GM21515 (cell line): ENCODE measurements at regions not wholly inside any gene's neighbourhood (a gene's known extent, or its start where the extent isn't known, plus 50 kb on each side); places are given as distances from the start of the nearest gene placed in this dataset.

ENCODE experiments used
- ATAC-seq: cut with Tn5 transposase; IDR thresholded peaks from one replicate; pipeline ENCODE4 v1.9.1; 2021; ENCODE audit not compliant: unreplicated experiment

DNA sequence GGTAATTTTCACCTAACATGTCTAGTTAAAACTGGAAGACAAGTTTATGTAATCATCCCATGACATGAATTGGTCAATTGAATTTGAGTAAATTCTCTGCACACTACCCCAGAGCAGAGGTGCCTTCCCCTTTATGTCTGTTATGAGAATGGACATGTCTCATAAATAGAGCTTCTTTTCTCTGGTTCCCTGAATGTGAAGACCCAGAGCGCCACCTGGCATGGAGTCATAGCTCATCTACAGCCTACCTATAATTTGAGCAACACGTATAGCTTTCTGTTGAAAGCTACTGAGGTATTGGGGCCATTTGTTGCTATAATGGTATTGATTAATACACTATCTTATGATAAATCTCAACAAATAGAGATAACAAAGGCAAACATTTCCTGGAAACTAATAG is 626.5 kb upstream of the GALNTL6 start:
- no peak for ATAC-seq

DNA sequence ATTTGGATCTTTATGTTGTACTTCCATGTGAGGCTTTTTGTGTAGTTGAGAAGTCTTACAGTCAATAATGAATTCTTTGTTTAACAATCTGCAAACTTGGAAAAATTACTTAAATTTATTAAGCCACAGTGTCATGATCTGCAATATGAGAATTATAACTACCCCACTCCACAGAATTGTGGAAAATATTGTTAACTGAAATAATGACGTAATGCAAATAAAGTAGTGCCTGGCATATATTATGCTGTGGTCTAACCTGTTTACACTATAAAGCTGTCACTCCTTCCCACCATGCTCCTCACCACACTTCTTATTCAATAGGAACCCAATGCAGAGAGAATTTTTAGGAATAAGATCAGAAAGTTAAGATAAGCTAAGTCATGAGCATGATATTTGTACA is 632.1 kb upstream of the GALNTL6 start:
- ATAC-seq, result no peak

- no peak for ATAC-seq
Observed at GRCh38 chr4:171170671-171171070, 642.5 kb upstream of the GALNTL6 start.

GRCh38 chr4:171169396-171169795 is 643.8 kb upstream of the GALNTL6 start:
- no peak for ATAC-seq

DNA sequence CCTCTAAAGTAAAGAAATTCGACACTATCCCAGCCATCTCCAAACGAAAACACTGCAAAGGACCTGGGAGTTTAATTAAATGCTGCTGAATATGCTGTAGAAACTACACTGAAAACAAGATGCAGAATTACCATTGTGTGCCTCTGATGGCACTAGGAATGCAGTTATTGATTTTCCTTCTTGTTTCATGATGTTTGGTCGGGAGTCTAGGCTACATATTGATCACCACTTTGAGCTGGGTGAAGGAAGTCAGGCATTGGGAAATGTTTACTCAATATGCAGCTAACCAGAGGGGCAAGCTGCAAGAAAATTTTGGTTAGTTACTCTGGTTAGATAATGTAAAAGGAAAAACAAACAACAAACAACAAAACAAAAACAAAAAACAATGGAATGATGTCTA is 650.7 kb upstream of the GALNTL6 start:
- ATAC-seq, result no peak

- ATAC-seq, result no peak
Observed at GRCh38 chr4:171157462-171158082, 655.6 kb upstream of the GALNTL6 start.

DNA sequence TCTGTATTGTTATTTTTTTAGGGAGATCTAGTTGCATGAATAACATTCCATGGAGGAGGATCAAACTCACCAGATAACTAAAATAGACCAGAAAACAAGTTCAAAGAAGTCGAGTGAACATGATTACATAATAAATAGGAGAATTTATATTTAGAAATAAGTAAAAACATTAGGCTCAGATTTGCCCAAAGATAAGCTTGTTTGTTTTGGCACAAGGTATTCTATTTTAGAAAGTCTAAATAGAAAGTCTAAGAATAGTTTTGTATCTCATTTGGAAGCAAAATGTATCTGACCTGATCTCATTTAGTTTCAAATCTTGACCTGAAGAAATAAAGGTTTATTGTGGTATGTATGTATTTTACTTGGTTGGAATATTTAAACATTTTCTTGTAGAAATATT is 670.6 kb upstream of the GALNTL6 start:
- ATAC-seq, result no peak

DNA sequence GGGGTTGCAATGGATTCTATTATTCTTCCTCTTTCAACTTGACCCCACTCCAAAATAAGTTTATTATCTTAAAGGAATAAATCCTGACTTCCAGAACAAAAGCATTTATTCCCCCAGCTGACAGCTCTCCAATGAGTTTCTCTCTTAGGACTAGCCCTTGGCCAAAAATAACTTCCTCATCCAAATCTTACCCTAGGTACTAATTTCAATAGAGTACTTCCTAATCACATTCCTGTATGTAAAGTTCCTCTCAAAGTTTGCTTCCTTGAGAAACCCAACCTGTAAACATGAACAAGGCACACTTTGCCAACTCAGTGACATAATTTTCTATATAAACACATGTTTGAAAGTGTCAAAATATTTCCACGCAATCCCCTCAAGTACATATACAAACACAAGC is 671.2 kb upstream of the GALNTL6 start:
- ATAC-seq, result no peak

- ATAC-seq, result no peak
Observed at GRCh38 chr4:171130256-171130801, 682.9 kb upstream of the GALNTL6 start.

GRCh38 chr4:171118091-171118490 is 695.1 kb upstream of the GALNTL6 start:
- no peak for ATAC-seq

DNA sequence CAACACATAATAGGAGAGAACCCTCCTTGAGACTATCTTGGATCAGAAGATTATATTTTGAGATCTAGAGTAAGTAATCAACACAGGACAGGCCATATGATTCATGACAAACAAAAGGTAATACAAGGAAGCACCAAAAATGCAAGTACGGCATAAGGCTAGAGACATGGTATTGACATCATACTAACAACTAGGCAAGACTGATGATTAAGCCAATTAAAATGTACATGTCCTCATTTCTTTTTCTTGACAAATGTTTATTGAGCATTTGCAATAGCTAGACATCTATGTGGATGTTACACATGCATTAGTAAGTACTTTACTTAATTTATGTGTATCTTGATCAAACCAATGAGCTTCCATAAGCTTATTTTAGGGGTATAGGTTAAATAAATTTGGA is 695.7 kb upstream of the GALNTL6 start:
- no peak for ATAC-seq

GRCh38 chr4:171101845-171102244 is 711.4 kb upstream of the GALNTL6 start:
- no peak for ATAC-seq

DNA sequence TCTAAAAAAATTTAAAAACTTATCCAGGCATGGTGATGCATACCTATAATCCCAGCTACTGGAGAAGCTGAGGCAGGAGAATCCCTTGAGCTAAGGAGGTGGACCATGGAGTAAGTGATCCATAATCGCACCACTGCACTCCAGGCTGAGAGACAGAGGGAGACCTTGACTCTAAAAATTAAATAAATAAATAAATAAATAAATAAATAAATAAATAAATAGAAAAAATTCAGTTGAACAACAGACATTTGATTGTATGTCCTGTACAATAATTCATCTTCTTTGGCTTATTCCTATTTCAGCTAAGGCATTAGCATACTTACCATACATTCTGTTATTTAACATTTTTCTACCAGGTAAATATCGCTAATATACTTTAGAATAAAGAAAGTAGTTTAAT is 726.1 kb upstream of the GALNTL6 start:
- ATAC-seq, result no peak

GRCh38 chr4:171067422-171067821 is 745.8 kb upstream of the GALNTL6 start:
- no peak for ATAC-seq

DNA sequence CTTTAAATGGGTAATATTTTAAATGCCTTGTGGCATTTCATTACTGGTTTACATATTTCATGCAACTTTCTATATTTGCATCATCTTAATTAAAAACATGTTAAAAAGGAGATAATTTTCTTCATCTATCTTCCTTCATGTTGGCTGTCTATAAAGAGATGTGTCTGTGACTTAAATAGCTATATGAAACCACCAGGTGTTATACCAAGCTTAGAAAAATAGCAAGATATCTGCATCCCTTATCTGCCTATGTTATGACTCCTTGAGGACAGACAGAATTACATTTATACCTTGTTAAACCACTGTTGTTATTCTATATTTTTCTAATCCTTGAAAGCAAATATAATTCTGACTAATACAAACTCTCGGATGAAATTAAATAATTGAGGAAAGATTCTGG is 763.8 kb upstream of the GALNTL6 start:
- ATAC-seq, result no peak

DNA sequence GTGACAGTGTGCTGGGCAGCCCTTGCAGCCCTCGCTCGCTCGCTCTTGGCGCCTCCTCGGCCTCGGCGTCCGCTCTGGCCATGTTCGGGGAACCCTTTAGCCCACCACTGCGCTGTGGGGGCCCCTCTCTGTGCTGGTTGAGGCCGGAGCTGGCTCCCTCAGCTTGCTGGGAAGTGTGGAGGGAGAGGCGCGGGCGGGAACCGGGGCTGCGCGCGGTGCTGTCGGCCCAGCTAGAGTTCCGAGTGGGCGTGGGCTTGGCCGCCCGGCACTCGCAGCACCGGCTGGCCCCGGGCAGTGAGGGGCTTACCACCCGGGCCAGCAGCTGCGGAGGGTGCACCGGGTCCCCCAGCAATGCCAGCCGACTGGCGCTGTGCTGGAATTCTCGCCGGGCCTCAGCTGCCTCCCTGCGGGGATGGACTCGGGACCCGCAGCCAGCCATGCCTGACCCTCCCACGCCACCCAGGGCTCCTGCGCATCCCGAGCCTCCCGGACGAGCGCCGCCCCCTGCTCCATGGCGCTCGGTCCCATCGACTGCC is 770.1 kb upstream of the GALNTL6 start:
- ATAC-seq, result no peak

DNA sequence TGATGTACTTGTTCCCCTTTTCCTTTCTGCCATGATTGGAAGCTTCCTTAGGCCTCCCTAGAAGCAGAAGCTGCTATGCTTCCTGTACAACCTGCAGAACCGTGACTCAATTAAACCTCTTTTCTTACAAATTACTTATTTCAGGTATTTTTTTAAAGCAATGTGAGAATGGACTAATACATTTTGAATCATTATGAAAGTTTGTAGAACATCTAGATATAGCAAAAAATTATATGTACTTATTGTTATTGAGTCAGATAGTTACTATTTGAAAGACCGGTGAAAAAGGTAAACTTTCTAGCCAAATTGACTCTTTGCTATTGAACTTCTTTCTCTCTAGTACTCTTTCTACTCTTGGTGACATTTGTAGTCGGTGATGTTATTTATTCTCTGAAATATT is 777.3 kb upstream of the GALNTL6 start:
- ATAC-seq, result no peak

- ATAC-seq, result no peak
Observed at GRCh38 chr4:171031338-171031737, 781.9 kb upstream of the GALNTL6 start.

- ATAC-seq, result no peak
Observed at GRCh38 chr4:171025776-171026175, 787.4 kb upstream of the GALNTL6 start.

DNA sequence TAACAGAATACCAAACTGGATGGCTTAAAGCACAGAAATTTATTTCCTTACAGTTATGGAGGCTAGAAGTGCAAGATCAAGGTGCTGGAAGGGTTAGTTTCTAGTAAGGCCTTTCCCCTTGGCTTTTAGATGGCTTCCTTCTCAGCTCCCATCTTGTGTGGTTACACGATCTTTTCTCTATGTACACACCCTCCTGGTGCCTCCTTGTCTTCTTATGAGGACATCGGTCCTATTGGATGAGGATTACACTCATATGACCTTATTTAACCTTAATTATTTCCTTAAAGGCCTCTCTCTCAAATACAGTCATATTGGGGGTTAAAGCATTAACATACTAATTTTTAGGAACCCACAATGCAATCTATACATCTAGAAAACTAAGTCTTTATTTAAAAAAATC is 787.9 kb upstream of the GALNTL6 start:
- no peak for ATAC-seq

GRCh38 chr4:171024720-171025303 is 788.4 kb upstream of the GALNTL6 start:
- no peak for ATAC-seq

GRCh38 chr4:171022824-171023230 is 790.4 kb upstream of the GALNTL6 start:
- no peak for ATAC-seq

- no peak for ATAC-seq
Observed at GRCh38 chr4:171017593-171017992, 795.6 kb upstream of the GALNTL6 start.
